Calu3 (cell line): ENCODE measurements at regions not wholly inside any gene's neighbourhood (a gene's known extent, or its start where the extent isn't known, plus 50 kb on each side); places are given as distances from the start of the nearest gene placed in this dataset.

Source experiments
- BruUV-seq: library from RNA; stranded (reverse); fragments of 400-500 nt; replicated peaks from 2 replicates; lab custom pipeline; 2021; lab: Mats Ljungman, UMichigan
- CTCF ChIA-PET: fragments of 300-600 bp; sonication (Branson Sonifier 250); formaldehyde crosslinking; loops from one replicate; lab custom pipeline; 2022; ENCODE audit warnings: antibody characterized with exemption; lab: Charles Lee
- DNase-seq: peaks from one replicate; pipeline ENCODE4 v3.0.0; 2022
- H3K27ac Mint-ChIP-seq: one replicate; pipeline ENCODE4 v1.8.0; 2022; ENCODE audit warnings: mixed read lengths; ENCODE audit not compliant: unreplicated experiment
- H3K27me3 Mint-ChIP-seq: one replicate; pipeline ENCODE4 v1.8.0; 2022; ENCODE audit warnings: mixed read lengths; ENCODE audit not compliant: unreplicated experiment
- H3K36me3 Mint-ChIP-seq: one replicate; pipeline ENCODE4 v1.8.0; 2022; ENCODE audit warnings: mild to moderate bottlenecking, moderate library complexity, mixed read lengths; ENCODE audit not compliant: insufficient read depth, unreplicated experiment
- H3K4me1 Mint-ChIP-seq: one replicate; pipeline ENCODE4 v1.8.0; 2022; ENCODE audit warnings: mild to moderate bottlenecking, low read depth, mixed read lengths; ENCODE audit not compliant: unreplicated experiment
- H3K4me3 Mint-ChIP-seq: one replicate; pipeline ENCODE4 v1.8.0; 2022; ENCODE audit warnings: mild to moderate bottlenecking, low read depth, moderate library complexity, mixed read lengths; ENCODE audit not compliant: unreplicated experiment
- H3K9me3 Mint-ChIP-seq: one replicate; pipeline ENCODE4 v1.8.0; 2022; ENCODE audit warnings: low read depth, mixed read lengths; ENCODE audit not compliant: unreplicated experiment
- CTCF ChIP-seq: fragments of 200-600 bp; IDR thresholded peaks from one replicate; pipeline ENCODE4 v1.8.0; 2022; ENCODE audit warnings: antibody characterized with exemption; ENCODE audit not compliant: unreplicated experiment
- intact Hi-C: fragments of 100-400 bp; cut with micrococcal nuclease; formaldehyde crosslinking; loops from one replicate; pipeline ENCODE4 v1.10.0; 2022; ENCODE audit not compliant: unreplicated experiment

- no peaks in the 10 kb centered on the region for H3K9me3 Mint-ChIP-seq
- CTCF ChIA-PET = no interaction called here
- H3K4me3 Mint-ChIP-seq = no peak overlapping the region
- no peak for TF ChIP-seq CTCF
- no peak overlapping the region for H3K27ac Mint-ChIP-seq
- intact Hi-C loops = no loop called here
- no peaks in the 10 kb centered on the region for H3K27me3 Mint-ChIP-seq
- H3K4me1 Mint-ChIP-seq = peaks cover 18% of the 10 kb centered on the region
- no TSS peak for BruUV-seq
- DNase-seq = no peak
- H3K36me3 Mint-ChIP-seq = no peaks in the 10 kb centered on the region
These were observed 330.3 kb downstream of the SHQ1 start for GRCh38 chr3:72517921-72518424.

- Mint-ChIP-seq H3K27me3 (no peaks in the 10 kb centered on the region), H3K27ac (no peak overlapping the region), H3K4me1 (peaks cover 18% of the 10 kb centered on the region), H3K4me3 (no peak overlapping the region), H3K9me3 (no peaks in the 10 kb centered on the region), H3K36me3 (no peaks in the 10 kb centered on the region)
- no peak for TF ChIP-seq CTCF
- intact Hi-C loops = no loop called here
- no peak for DNase-seq
- no TSS peak for BruUV-seq
- CTCF ChIA-PET = no interaction called here
These were observed 330.9 kb downstream of the SHQ1 start for GRCh38 chr3:72517336-72517735.

- Mint-ChIP-seq H3K9me3 (no peaks in the 10 kb centered on the region), H3K4me1 (peaks cover 15% of the 10 kb centered on the region), H3K27ac (no peak overlapping the region), H3K4me3 (no peak overlapping the region), H3K27me3 (no peaks in the 10 kb centered on the region), H3K36me3 (no peaks in the 10 kb centered on the region)
- BruUV-seq = no TSS peak
- CTCF ChIA-PET = no interaction called here
- intact Hi-C loops = no loop called here
- DNase-seq = no peak
- no peak for TF ChIP-seq CTCF
These were observed 331.9 kb downstream of the SHQ1 start for GRCh38 chr3:72516361-72516760.

GRCh38 chr3:72515941-72516340 is 332.3 kb downstream of the SHQ1 start:
- Mint-ChIP-seq H3K27me3 (no peaks in the 10 kb centered on the region), H3K4me1 (peaks cover 11% of the 10 kb centered on the region), H3K36me3 (no peaks in the 10 kb centered on the region), H3K9me3 (no peaks in the 10 kb centered on the region), H3K4me3 (no peak overlapping the region), H3K27ac (no peak overlapping the region)
- TF ChIP-seq CTCF = no peak
- no TSS peak for BruUV-seq
- CTCF ChIA-PET = no interaction called here
- intact Hi-C loops = no loop called here
- no peak for DNase-seq
